SK-N-MC (cell line): ENCODE measurements at regions not wholly inside any gene's neighbourhood (a gene's known extent, or its start where the extent isn't known, plus 50 kb on each side); places are given as distances from the start of the nearest gene placed in this dataset.

Experiments
- EZH2 ChIP-seq: fragments of 200-600 bp; sonication (generic); IDR thresholded peaks from one replicate; pipeline ENCODE4 v1.6.1; 2017; ENCODE audit warnings: antibody characterized with exemption
- POLR2AphosphoS5 ChIP-seq: IDR thresholded peaks from 2 replicates; pipeline ENCODE4 v1.6.1; 2012; ENCODE audit warnings: mild to moderate bottlenecking, low read depth, low read length, borderline replicate concordance

DNA sequence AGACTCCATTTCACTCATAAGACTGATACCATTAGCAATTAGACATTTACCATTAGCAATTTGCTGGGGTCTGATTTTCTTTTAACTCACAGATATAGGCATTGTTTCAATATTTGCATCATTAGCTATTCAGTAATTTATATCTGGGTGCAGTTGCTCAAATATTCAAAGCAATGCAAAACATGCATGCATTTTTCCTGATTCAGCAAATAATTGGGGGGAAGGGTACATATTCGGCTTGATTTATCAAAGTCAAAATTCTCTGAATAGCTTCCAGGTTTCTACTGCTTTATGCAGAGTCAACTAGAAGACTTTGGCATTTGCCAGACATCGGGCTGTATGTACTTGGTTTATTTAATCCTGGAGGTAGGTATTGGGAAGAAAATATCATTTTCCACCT, 315.6 kb upstream of the NR2F2 start:
- TF ChIP-seq POLR2AphosphoS5 (no peak), EZH2 (no peak)
